Vagina (tissue), 2 donors: ENCODE measurements at regions not wholly inside any gene's neighbourhood (a gene's known extent, or its start where the extent isn't known, plus 50 kb on each side); places are given as distances from the start of the nearest gene placed in this dataset.
"Not testable (repeated sequence)": the region's sequence is repeated elsewhere in the genome, so short reads cannot be mapped to it uniquely, and the experiment has no call there.

ENCODE experiments used
- POLR2A ChIP-seq, 2 donors: fragments of 450-650 bp; IDR thresholded peaks; one replicate each; pipeline ENCODE4 v1.6.1; 2017; ENCODE audit warnings: antibody characterized with exemption in 2 of 2, mild to moderate bottlenecking in 2 of 2, moderate library complexity in 2 of 2
- TF ChIP-seq, protein P1 (sequence below), 3 experiments: fragments of 450-650 bp in 2 of 3; fragments of 200-600 bp in 1 of 3; sonication (generic) in 1 of 3; IDR thresholded peaks; one replicate each; pipeline ENCODE4 v1.5.1; 2017 to 2019; ENCODE audit warnings: antibody characterized with exemption in 3 of 3, mild to moderate bottlenecking in 2 of 3, moderate library complexity in 2 of 3

DNA sequence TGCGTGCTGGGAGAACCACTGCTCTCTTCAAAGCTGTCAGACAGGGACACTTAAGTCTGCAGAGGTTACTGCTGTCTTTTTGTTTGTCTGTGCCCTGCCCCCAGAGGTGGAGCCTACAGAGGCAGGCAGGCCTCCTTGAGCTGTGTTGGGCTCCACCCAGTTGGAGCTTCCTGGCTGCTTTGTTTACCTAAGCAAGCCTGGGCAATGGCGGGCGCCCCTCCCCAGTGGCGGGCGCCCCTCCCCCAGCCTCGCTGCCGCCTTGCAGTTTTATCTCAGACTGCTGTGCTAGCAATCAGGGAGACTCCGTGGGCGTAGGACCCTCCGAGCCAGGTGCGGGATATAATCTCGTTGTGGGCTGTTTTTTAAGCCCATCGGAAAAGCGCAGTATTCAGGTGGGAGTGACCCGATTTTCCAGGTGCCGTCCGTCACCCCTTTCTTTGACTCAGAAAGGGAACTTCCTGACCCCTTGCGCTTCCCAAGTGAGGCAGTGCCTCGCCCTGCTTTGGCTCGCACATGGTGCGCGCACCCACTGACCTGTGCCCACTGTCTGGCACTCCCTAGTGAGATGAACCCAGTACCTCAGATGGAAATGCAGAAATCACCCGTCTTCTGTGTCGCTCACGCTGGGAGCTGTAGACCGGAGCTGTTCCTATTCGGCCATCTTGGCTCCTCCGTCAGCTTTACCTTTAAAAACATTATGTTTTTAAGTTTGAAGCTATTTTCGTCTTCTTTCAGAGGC lies 954.6 kb upstream of the COX7C start:
- TF ChIP-seq, protein P1, sequence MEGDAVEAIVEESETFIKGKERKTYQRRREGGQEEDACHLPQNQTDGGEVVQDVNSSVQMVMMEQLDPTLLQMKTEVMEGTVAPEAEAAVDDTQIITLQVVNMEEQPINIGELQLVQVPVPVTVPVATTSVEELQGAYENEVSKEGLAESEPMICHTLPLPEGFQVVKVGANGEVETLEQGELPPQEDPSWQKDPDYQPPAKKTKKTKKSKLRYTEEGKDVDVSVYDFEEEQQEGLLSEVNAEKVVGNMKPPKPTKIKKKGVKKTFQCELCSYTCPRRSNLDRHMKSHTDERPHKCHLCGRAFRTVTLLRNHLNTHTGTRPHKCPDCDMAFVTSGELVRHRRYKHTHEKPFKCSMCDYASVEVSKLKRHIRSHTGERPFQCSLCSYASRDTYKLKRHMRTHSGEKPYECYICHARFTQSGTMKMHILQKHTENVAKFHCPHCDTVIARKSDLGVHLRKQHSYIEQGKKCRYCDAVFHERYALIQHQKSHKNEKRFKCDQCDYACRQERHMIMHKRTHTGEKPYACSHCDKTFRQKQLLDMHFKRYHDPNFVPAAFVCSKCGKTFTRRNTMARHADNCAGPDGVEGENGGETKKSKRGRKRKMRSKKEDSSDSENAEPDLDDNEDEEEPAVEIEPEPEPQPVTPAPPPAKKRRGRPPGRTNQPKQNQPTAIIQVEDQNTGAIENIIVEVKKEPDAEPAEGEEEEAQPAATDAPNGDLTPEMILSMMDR (IDR thresholded peaks at IDR 0.05): not testable (repeated sequence)
- TF ChIP-seq POLR2A (IDR thresholded peaks at IDR 0.05): not testable (repeated sequence)
